ENCODE measurements at regions not wholly inside any gene's neighbourhood (a gene's known extent, or its start where the extent isn't known, plus 50 kb on each side); places are given as distances from the start of the nearest gene placed in this dataset.

GRCh38 chr12:25755971-25756260 is 202.6 kb upstream of the RASSF8 start:
- Mint-ChIP-seq H3K27me3 (no peaks in the 10 kb centered on the region), H3K36me3 (no peaks in the 10 kb centered on the region), H3K9me3 (no peaks in the 10 kb centered on the region), H3K4me1 (ENCODE audit: unreplicated experiment) (no peaks in the 10 kb centered on the region), H3K27ac (no peak overlapping the region), H3K4me3 (no peak overlapping the region)
- DNase-seq (ENCODE audit: extremely low spot score, unreplicated experiment), result no peak
- TF ChIP-seq, protein P1, sequence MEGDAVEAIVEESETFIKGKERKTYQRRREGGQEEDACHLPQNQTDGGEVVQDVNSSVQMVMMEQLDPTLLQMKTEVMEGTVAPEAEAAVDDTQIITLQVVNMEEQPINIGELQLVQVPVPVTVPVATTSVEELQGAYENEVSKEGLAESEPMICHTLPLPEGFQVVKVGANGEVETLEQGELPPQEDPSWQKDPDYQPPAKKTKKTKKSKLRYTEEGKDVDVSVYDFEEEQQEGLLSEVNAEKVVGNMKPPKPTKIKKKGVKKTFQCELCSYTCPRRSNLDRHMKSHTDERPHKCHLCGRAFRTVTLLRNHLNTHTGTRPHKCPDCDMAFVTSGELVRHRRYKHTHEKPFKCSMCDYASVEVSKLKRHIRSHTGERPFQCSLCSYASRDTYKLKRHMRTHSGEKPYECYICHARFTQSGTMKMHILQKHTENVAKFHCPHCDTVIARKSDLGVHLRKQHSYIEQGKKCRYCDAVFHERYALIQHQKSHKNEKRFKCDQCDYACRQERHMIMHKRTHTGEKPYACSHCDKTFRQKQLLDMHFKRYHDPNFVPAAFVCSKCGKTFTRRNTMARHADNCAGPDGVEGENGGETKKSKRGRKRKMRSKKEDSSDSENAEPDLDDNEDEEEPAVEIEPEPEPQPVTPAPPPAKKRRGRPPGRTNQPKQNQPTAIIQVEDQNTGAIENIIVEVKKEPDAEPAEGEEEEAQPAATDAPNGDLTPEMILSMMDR (conservative IDR thresholded peaks at IDR 0.05), result no peak

- H3K4me3 Mint-ChIP-seq, result no peak overlapping the region
- no peak overlapping the region for H3K27ac Mint-ChIP-seq
These were observed 201.3 kb upstream of the RASSF8 start for GRCh38 chr12:25757037-25757665.

GRCh38 chr12:25759752-25760151 is 198.7 kb upstream of the RASSF8 start:
- H3K4me3 Mint-ChIP-seq, result no peak overlapping the region
- no peaks in the 10 kb centered on the region for H3K27me3 Mint-ChIP-seq
- H3K36me3 Mint-ChIP-seq, result no peaks in the 10 kb centered on the region
- H3K4me1 Mint-ChIP-seq (ENCODE audit: unreplicated experiment), result no peaks in the 10 kb centered on the region
- H3K27ac Mint-ChIP-seq, result no peak overlapping the region
- H3K9me3 Mint-ChIP-seq, result no peaks in the 10 kb centered on the region
- TF ChIP-seq, protein P1 (conservative IDR thresholded peaks at IDR 0.05), result no peak
- DNase-seq (ENCODE audit: extremely low spot score, unreplicated experiment), result no peak

More at GRCh38 chr12:25757037-25757665, 201.3 kb upstream of the RASSF8 start:
- no peaks in the 10 kb centered on the region for H3K36me3 Mint-ChIP-seq
- TF ChIP-seq, protein P1 (conservative IDR thresholded peaks at IDR 0.05), result no peak
- no peaks in the 10 kb centered on the region for H3K27me3 Mint-ChIP-seq
- H3K4me1 Mint-ChIP-seq (ENCODE audit: unreplicated experiment), result no peaks in the 10 kb centered on the region
- no peak for DNase-seq (ENCODE audit: extremely low spot score, unreplicated experiment)
- H3K9me3 Mint-ChIP-seq, result no peaks in the 10 kb centered on the region

- H3K27me3 Mint-ChIP-seq, result peaks cover 4% of the 10 kb centered on the region
- no peak overlapping the region for H3K27ac Mint-ChIP-seq
- no peak for DNase-seq (ENCODE audit: extremely low spot score, unreplicated experiment)
- H3K4me3 Mint-ChIP-seq, result no peak overlapping the region
- H3K36me3 Mint-ChIP-seq, result no peaks in the 10 kb centered on the region
- H3K4me1 Mint-ChIP-seq (ENCODE audit: unreplicated experiment), result no peaks in the 10 kb centered on the region
- no peaks in the 10 kb centered on the region for H3K9me3 Mint-ChIP-seq
- TF ChIP-seq, protein P1 (conservative IDR thresholded peaks at IDR 0.05), result no peak
These were observed 197.1 kb upstream of the RASSF8 start for GRCh38 chr12:25761356-25761755.

- Mint-ChIP-seq H3K27ac (no peak overlapping the region), H3K36me3 (no peaks in the 10 kb centered on the region), H3K9me3 (no peaks in the 10 kb centered on the region), H3K4me3 (no peak overlapping the region), H3K4me1 (ENCODE audit: unreplicated experiment) (no peaks in the 10 kb centered on the region), H3K27me3 (peaks cover 4% of the 10 kb centered on the region)
- no peak for DNase-seq (ENCODE audit: extremely low spot score, unreplicated experiment)
- TF ChIP-seq, protein P1 (conservative IDR thresholded peaks at IDR 0.05), result no peak
These were observed 194.1 kb upstream of the RASSF8 start for GRCh38 chr12:25764409-25764808.

DNA sequence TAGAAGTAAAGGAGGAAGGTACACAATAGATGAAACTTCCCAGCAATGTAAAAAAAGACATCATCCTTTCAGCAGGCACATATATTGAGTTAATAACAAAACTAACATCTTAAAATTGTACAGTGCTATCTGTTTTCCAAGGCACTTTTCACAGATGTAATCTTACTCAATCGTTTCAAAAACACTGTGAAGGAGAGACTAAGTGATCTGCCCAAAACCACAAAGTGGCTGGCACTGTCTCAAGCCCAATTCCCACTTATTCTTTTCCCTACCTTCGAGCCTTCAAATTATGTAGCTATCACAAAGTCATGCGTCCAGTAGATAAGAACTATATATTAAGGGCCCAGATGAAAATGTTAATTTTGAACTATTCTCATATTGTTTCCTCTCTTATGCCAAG is 193.6 kb upstream of the RASSF8 start:
- TF ChIP-seq, protein P1 (conservative IDR thresholded peaks at IDR 0.05), result no peak
- no peaks in the 10 kb centered on the region for H3K9me3 Mint-ChIP-seq
- no peaks in the 10 kb centered on the region for H3K4me1 Mint-ChIP-seq (ENCODE audit: unreplicated experiment)
- H3K36me3 Mint-ChIP-seq, result no peaks in the 10 kb centered on the region
- H3K4me3 Mint-ChIP-seq, result no peak overlapping the region
- peaks cover 4% of the 10 kb centered on the region for H3K27me3 Mint-ChIP-seq
- no peak overlapping the region for H3K27ac Mint-ChIP-seq
- no peak for DNase-seq (ENCODE audit: extremely low spot score, unreplicated experiment)

All from type B pancreatic cell (in vitro differentiated cells).